ENCODE measurements at regions not wholly inside any gene's neighbourhood (a gene's known extent, or its start where the extent isn't known, plus 50 kb on each side); places are given as distances from the start of the nearest gene placed in this dataset.
A peak's percentile ranks its signal among the peaks of the same experiment; 100 is the strongest.

GRCh38 chr12:93185369-93185741, 192.4 kb upstream of the NUDT4 start:
- Histone ChIP-seq H3K36me3 (no peaks in the 10 kb centered on the region), H3K9me3 (no peaks in the 10 kb centered on the region), H3K4me1 (no peaks in the 10 kb centered on the region), H3K27ac (peak overlapping the region in 1 of 2 donors; percentile 68), H3K4me3 (no peak overlapping the region), H3K27me3 (no peaks in the 10 kb centered on the region)
- DNase-seq: no peak
- TF ChIP-seq POLR2A (IDR thresholded peaks at IDR 0.05): no peak
- TF ChIP-seq CTCF (IDR thresholded peaks at IDR 0.05): no peak
- intact Hi-C loops (cut with DNase I; ENCODE audit: low total_unique reads): no loop called here

DNA sequence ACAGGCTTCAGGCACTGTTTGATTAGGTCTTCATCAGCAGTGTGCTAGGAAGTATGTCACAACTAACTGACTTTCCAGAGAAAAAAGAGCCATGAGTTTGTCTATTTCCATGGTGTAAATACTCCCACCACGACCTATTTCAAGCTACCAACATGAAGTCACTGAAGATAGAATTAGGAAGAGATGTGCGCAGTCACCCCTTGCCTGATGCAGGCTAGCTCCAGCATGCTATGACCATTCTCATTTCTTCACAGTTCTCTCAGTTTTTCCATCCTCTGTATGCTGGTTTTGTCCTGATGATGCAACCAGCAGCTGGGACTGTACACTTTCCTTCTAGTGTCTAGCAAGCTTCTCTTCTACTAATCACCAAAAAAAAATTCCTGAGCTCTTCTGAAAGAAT, 191.6 kb upstream of the NUDT4 start:
- DNase-seq: no peak
- Histone ChIP-seq H3K9me3 (no peaks in the 10 kb centered on the region), H3K27me3 (no peaks in the 10 kb centered on the region), H3K27ac (no peak overlapping the region), H3K4me1 (peaks cover 0 to 1% of the 10 kb centered on the region in 2 donors), H3K4me3 (no peak overlapping the region), H3K36me3 (no peaks in the 10 kb centered on the region)
- no peak for TF ChIP-seq POLR2A (IDR thresholded peaks at IDR 0.05)
- TF ChIP-seq CTCF (IDR thresholded peaks at IDR 0.05): no peak
- intact Hi-C loops (cut with DNase I; ENCODE audit: low total_unique reads): no loop called here

DNA sequence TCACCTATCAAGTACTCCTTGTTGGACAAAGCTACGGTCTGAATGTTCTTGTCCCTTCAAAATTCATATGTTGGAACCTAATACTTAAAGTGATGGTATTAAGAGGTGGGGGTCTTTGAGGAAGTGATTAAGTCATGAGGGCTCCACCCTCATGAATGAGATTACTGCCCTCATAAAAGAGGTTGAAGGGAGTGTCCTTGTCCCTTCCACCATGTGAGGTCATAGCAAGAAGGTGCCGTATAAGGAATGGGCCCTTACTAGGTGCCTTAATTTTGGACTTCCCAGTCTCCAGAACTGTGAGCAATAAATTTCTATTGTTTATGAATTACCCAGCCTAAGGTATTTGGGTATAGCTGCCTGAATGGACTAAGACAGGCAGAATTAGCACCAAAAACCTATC, 191.1 kb upstream of the NUDT4 start:
- Histone ChIP-seq H3K4me1 (peaks cover 0 to 5% of the 10 kb centered on the region in 2 donors), H3K9me3 (no peaks in the 10 kb centered on the region), H3K36me3 (no peaks in the 10 kb centered on the region), H3K27me3 (no peaks in the 10 kb centered on the region), H3K4me3 (no peak overlapping the region), H3K27ac (no peak overlapping the region)
- DNase-seq: no peak
- intact Hi-C loops (cut with DNase I; ENCODE audit: low total_unique reads): no loop called here
- TF ChIP-seq POLR2A (IDR thresholded peaks at IDR 0.05): no peak
- TF ChIP-seq CTCF (IDR thresholded peaks at IDR 0.05): no peak

GRCh38 chr12:93191423-93191822, 186.3 kb upstream of the NUDT4 start:
- no peak for DNase-seq
- no peaks in the 10 kb centered on the region for H3K27me3 ChIP-seq
- H3K9me3 ChIP-seq: no peaks in the 10 kb centered on the region
- H3K4me1 ChIP-seq: peaks cover 0 to 5% of the 10 kb centered on the region in 2 donors
- H3K4me3 ChIP-seq: no peak overlapping the region
- intact Hi-C loops (cut with DNase I; ENCODE audit: low total_unique reads): no loop called here
- peak overlapping the region in 1 of 2 donors; percentile 60 for H3K27ac ChIP-seq
- no peaks in the 10 kb centered on the region for H3K36me3 ChIP-seq
- TF ChIP-seq POLR2A (IDR thresholded peaks at IDR 0.05) (no peak), CTCF (IDR thresholded peaks at IDR 0.05) (no peak)

DNA sequence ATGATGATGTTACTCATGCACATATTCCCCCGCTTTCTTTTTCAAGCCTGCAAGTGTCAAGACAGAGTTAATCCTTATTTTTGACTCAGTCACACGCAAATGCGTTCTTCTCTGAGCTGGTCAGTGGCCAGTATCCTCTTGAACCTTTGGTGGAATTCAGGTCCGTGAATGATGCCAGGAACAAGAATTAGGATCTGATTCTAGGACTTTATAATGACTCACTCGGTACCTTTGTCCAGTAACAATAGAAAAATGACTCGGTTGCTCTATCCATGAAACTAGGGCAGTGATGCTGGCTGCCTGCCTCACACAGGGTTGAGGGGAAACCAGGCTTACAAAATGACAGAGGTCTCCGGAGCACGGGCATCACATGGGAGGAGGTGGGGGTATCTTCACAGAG, 185.8 kb upstream of the NUDT4 start:
- intact Hi-C loops (cut with DNase I; ENCODE audit: low total_unique reads): no loop called here
- peak overlapping the region in 1 of 2 donors; percentile 53 for H3K27ac ChIP-seq
- H3K4me1 ChIP-seq: peaks cover 0 to 5% of the 10 kb centered on the region in 2 donors
- no peak overlapping the region for H3K4me3 ChIP-seq
- H3K9me3 ChIP-seq: no peaks in the 10 kb centered on the region
- peak in 1 of 2 donors; percentile 23 for DNase-seq
- no peaks in the 10 kb centered on the region for H3K27me3 ChIP-seq
- TF ChIP-seq CTCF (IDR thresholded peaks at IDR 0.05) (no peak), POLR2A (IDR thresholded peaks at IDR 0.05) (no peak)
- H3K36me3 ChIP-seq: no peaks in the 10 kb centered on the region

Data from uterus (tissue), 3 donors.